Fibroblast of lung (primary cell): ENCODE measurements at regions not wholly inside any gene's neighbourhood (a gene's known extent, or its start where the extent isn't known, plus 50 kb on each side); places are given as distances from the start of the nearest gene placed in this dataset.
A peak's percentile ranks its signal among the peaks of the same experiment; 100 is the strongest.

Experiments
- DNase-seq, 2 donors: peaks; one replicate each; pipeline versions ENCODE4 v3.0.0 to v3.0.0-alpha.2; 2010; ENCODE audit warnings: low read depth in 2 of 2
- H2AFZ ChIP-seq: 2 replicates; pipeline ENCODE4 v1.5.1; 2012; ENCODE audit warnings: low read length, control low read depth, inconsistent platforms
- H3K27ac ChIP-seq: 2 replicates; pipeline ENCODE4 v1.5.1; 2011; ENCODE audit warnings: low read length, control low read depth; ENCODE audit not compliant: insufficient read depth
- H3K27me3 ChIP-seq: 2 replicates; pipeline ENCODE4 v1.5.1; 2011; ENCODE audit warnings: mild to moderate bottlenecking, low read length; ENCODE audit not compliant: control insufficient read depth, insufficient read depth
- H3K36me3 ChIP-seq: 2 replicates; pipeline ENCODE4 v1.5.1; 2011; ENCODE audit warnings: low read length; ENCODE audit not compliant: control insufficient read depth, insufficient read depth
- H3K4me1 ChIP-seq: 2 replicates; pipeline ENCODE4 v1.5.1; 2011; ENCODE audit warnings: low read length; ENCODE audit not compliant: control insufficient read depth, insufficient read depth; ENCODE audit errors: extremely low read depth
- H3K4me2 ChIP-seq: 2 replicates; pipeline ENCODE4 v1.5.1; 2011; ENCODE audit warnings: low read length, control low read depth; ENCODE audit not compliant: insufficient read depth; ENCODE audit errors: extremely low read depth
- H3K4me3 ChIP-seq, 4 experiments: fragments of 200-600 bp in 1 of 4; sonication (generic) in 1 of 4; replicated peaks in 1 of 4; 2 replicates each; pipeline ENCODE4 v1.5.1; 2011 to 2016; ENCODE audit warnings: low read length in 4 of 4, low read depth in 3 of 4, mild to moderate bottlenecking in 3 of 4, control low read depth in 2 of 4, inconsistent platforms in 1 of 4, mixed read lengths in 1 of 4; ENCODE audit not compliant: insufficient read depth in 1 of 4; ENCODE audit errors: control extremely low read depth in 1 of 4
- H3K79me2 ChIP-seq: 2 replicates; pipeline ENCODE4 v1.5.1; 2012; ENCODE audit warnings: mild to moderate bottlenecking, low read length, inconsistent platforms; ENCODE audit not compliant: control insufficient read depth, insufficient read depth
- H3K9ac ChIP-seq: 2 replicates; pipeline ENCODE4 v1.5.1; 2011; ENCODE audit warnings: mild to moderate bottlenecking, low read length, control low read depth; ENCODE audit not compliant: insufficient read depth
- H3K9me3 ChIP-seq: 2 replicates; pipeline ENCODE4 v1.5.1; 2012; ENCODE audit warnings: low read depth, low read length; ENCODE audit not compliant: control insufficient read depth, insufficient read depth
- H4K20me1 ChIP-seq: 2 replicates; pipeline ENCODE4 v1.5.1; 2011; ENCODE audit warnings: low read length; ENCODE audit not compliant: control insufficient read depth, insufficient read depth; ENCODE audit errors: extremely low read depth
- EZH2 ChIP-seq: IDR thresholded peaks from 2 replicates; pipeline ENCODE4 v1.5.1; 2012; ENCODE audit warnings: low read length, control low read depth, mild to moderate bottlenecking; ENCODE audit errors: missing control alignments
- TF ChIP-seq, protein P1 (sequence below), 2 donors: IDR thresholded peaks in 1 of 2; conservative IDR thresholded peaks in 1 of 2; 1 replicate in 1 of 2; 2 replicates in 1 of 2; pipeline ENCODE4 v1.5.1; 2011 to 2012; ENCODE audit warnings: low read length in 2 of 2, control low read depth in 1 of 2, inconsistent platforms in 1 of 2, low read depth in 1 of 2, mild to moderate bottlenecking in 1 of 2

DNA sequence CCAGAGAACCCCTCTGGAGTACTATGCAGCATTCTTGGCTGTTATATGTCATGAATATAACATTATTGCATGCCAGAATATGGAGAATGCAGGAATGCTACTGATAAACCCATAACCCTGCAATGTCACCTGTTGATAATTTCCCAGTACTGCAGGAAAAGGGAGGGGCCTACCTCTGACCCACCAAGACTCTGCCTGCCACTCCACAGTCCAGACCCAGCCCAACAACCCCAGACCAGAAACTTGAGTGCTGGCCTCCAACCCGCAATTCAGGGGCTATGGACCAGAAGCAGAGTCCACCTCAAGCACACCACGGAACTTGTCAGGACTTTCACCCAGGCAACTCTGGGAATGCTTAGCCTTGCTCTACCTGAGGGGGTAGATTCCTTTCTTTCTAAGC, 92.9 kb upstream of the WDR44 start:
- no peak overlapping the region for H3K4me2 ChIP-seq
- TF ChIP-seq EZH2, result no peak
- TF ChIP-seq, protein P1, sequence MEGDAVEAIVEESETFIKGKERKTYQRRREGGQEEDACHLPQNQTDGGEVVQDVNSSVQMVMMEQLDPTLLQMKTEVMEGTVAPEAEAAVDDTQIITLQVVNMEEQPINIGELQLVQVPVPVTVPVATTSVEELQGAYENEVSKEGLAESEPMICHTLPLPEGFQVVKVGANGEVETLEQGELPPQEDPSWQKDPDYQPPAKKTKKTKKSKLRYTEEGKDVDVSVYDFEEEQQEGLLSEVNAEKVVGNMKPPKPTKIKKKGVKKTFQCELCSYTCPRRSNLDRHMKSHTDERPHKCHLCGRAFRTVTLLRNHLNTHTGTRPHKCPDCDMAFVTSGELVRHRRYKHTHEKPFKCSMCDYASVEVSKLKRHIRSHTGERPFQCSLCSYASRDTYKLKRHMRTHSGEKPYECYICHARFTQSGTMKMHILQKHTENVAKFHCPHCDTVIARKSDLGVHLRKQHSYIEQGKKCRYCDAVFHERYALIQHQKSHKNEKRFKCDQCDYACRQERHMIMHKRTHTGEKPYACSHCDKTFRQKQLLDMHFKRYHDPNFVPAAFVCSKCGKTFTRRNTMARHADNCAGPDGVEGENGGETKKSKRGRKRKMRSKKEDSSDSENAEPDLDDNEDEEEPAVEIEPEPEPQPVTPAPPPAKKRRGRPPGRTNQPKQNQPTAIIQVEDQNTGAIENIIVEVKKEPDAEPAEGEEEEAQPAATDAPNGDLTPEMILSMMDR (conservative IDR thresholded peaks at IDR 0.05 in 1 of 2, IDR thresholded peaks at IDR 0.05 in 1 of 2; ENCODE audit: low read depth in 1 of 2, low read length in 2 of 2), result no peak
- no peaks in the 10 kb centered on the region for H3K9me3 ChIP-seq
- no peaks in the 10 kb centered on the region for H3K4me1 ChIP-seq
- no peak overlapping the region for H3K4me3 ChIP-seq
- no peaks in the 10 kb centered on the region for H3K36me3 ChIP-seq
- H3K79me2 ChIP-seq, result no peaks in the 10 kb centered on the region
- DNase-seq, result no peak
- H3K27ac ChIP-seq, result no peak overlapping the region
- H4K20me1 ChIP-seq, result no peaks in the 10 kb centered on the region
- no peak overlapping the region for H2AFZ ChIP-seq
- H3K27me3 ChIP-seq, result no peaks in the 10 kb centered on the region
- no peak overlapping the region for H3K9ac ChIP-seq

DNA sequence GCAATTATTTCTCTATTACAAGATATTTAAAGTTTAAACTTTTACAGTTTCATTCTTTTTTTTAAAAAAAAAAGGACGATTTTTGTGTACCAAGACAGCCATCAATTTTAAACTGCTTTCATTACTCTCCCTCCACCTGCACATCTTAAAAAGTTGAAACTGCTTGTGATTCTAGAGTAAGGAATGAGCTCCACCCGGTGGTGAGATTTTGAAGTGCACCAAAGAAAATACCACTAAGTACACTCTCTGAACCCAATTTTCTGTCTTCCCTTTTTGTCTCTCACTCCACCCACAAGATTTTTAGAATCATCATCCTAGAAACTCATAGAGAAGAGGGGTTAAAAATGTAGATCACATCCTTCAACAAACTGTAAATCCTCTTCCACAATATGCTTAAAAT, 91.3 kb upstream of the WDR44 start:
- Histone ChIP-seq H4K20me1 (no peaks in the 10 kb centered on the region), H3K9me3 (no peaks in the 10 kb centered on the region), H3K27ac (no peak overlapping the region), H2AFZ (no peak overlapping the region), H3K4me1 (no peaks in the 10 kb centered on the region), H3K36me3 (no peaks in the 10 kb centered on the region), H3K4me2 (no peak overlapping the region), H3K4me3 (no peak overlapping the region), H3K9ac (no peak overlapping the region), H3K79me2 (no peaks in the 10 kb centered on the region), H3K27me3 (no peaks in the 10 kb centered on the region)
- DNase-seq, result peak; percentile 22 to 62
- TF ChIP-seq, protein P1 (conservative IDR thresholded peaks at IDR 0.05 in 1 of 2, IDR thresholded peaks at IDR 0.05 in 1 of 2; ENCODE audit: low read depth in 1 of 2, low read length in 2 of 2), result peak; percentile 59 to 65
- no peak for TF ChIP-seq EZH2

DNA sequence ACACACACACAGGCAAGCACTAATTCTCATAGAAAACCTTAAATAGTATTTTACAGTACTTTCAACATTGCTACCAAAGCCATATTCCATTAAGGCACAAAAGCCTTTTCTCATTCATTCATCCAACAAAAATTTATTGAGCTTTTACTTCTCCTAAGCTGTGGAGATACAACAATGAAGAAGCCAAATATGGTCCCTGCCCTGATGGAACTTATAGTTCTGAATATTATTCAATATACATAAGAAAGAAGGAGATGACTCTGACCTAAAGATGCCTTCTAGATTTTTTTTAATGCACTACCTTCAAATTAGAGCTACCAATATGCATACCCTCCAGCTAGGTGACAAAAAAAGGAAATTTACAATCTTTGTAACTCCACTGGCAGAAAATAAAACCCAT, 90.0 kb upstream of the WDR44 start:
- no peaks in the 10 kb centered on the region for H3K9me3 ChIP-seq
- H4K20me1 ChIP-seq, result no peaks in the 10 kb centered on the region
- TF ChIP-seq, protein P1 (conservative IDR thresholded peaks at IDR 0.05 in 1 of 2, IDR thresholded peaks at IDR 0.05 in 1 of 2; ENCODE audit: low read depth in 1 of 2, low read length in 2 of 2), result no peak
- TF ChIP-seq EZH2, result no peak
- no peak for DNase-seq
- no peaks in the 10 kb centered on the region for H3K4me1 ChIP-seq
- no peaks in the 10 kb centered on the region for H3K79me2 ChIP-seq
- no peaks in the 10 kb centered on the region for H3K27me3 ChIP-seq
- H3K4me2 ChIP-seq, result no peak overlapping the region
- H3K4me3 ChIP-seq, result no peak overlapping the region
- no peaks in the 10 kb centered on the region for H3K36me3 ChIP-seq
- no peak overlapping the region for H3K9ac ChIP-seq
- no peak overlapping the region for H2AFZ ChIP-seq
- no peak overlapping the region for H3K27ac ChIP-seq
